Transverse colon (tissue), 4 donors: ENCODE measurements at regions not wholly inside any gene's neighbourhood (a gene's known extent, or its start where the extent isn't known, plus 50 kb on each side); places are given as distances from the start of the nearest gene placed in this dataset.
"Not testable (repeated sequence)": the region's sequence is repeated elsewhere in the genome, so short reads cannot be mapped to it uniquely, and the experiment has no call there.

Experiments
- DNase-seq: peaks from one replicate; pipeline ENCODE4 v3.0.0-alpha.2; 2019
- H3K27ac ChIP-seq, 4 donors: fragments of 200-600 bp; sonication (generic); 2 replicates each; pipeline ENCODE4 v1.5.1; 2016 to 2018; ENCODE audit warnings: inconsistent platforms in 4 of 4
- H3K27me3 ChIP-seq: fragments of 200-600 bp; sonication (generic); 2 replicates; pipeline ENCODE4 v1.5.1; 2017; ENCODE audit warnings: inconsistent platforms
- H3K36me3 ChIP-seq, 4 donors: fragments of 200-600 bp; sonication (generic); 2 replicates each; pipeline ENCODE4 v1.5.1; 2017 to 2019; ENCODE audit warnings: inconsistent platforms in 4 of 4
- H3K4me1 ChIP-seq, 4 donors: fragments of 200-600 bp; sonication (generic); 2 replicates each; pipeline ENCODE4 v1.5.1; 2017 to 2020; ENCODE audit warnings: inconsistent platforms in 4 of 4
- H3K4me3 ChIP-seq, 4 donors: fragments of 200-600 bp; sonication (generic); 1 replicate in 1 of 4; 2 replicates in 3 of 4; pipeline versions ENCODE4 v1.5.1 to v1.6.1; 2017 to 2019; ENCODE audit warnings: inconsistent platforms in 4 of 4
- H3K9me3 ChIP-seq, 2 donors: fragments of 200-600 bp; sonication (generic); 2 replicates each; pipeline ENCODE4 v1.5.1; 2017 to 2019; ENCODE audit warnings: inconsistent platforms in 2 of 2
- EP300 ChIP-seq: sonication (generic); formaldehyde crosslinking; IDR thresholded peaks from one replicate; pipeline ENCODE4 v1.6.1; 2017; ENCODE audit warnings: antibody characterized with exemption, low read depth
- POLR2A ChIP-seq: fragments of 450-650 bp; IDR thresholded peaks from one replicate; pipeline ENCODE4 v1.6.1; 2016; ENCODE audit warnings: antibody characterized with exemption, mild to moderate bottlenecking, moderate library complexity
- POLR2AphosphoS5 ChIP-seq, 3 donors: sonication (generic); formaldehyde crosslinking; IDR thresholded peaks; one replicate each; pipeline ENCODE4 v1.6.1; 2016; ENCODE audit warnings: antibody characterized with exemption in 3 of 3
- WGBS, 2 donors: methylation state at CpG; one replicate each; pipeline ENCODE4 v1.1.5; 2018; ENCODE audit warnings: low coverage in 1 of 2; 5-methylcytosine and 5-hydroxymethylcytosine counted together
- in situ Hi-C, 4 donors: fragments of 200-750 bp; cut with MboI; loops; one replicate each; pipeline versions ENCODE4 v1.15.0 to v1.15.1; 2017; ENCODE audit warnings: low sequenced_read_pairs in 3 of 4, low pct_ligation_motif_present in 1 of 4, low pct_unique_long_range_greater_than_20kb in 1 of 4
- intact Hi-C: fragments of 100-400 bp; cut with DNase I; formaldehyde crosslinking; loops from one replicate; pipeline ENCODE4 v1.15.1; 2023; ENCODE audit warnings: low total_unique reads
- TF ChIP-seq, protein P1 (sequence below), 5 experiments: fragments of 200-600 bp in 3 of 5; fragments of 450-650 bp in 2 of 5; sonication (generic) in 3 of 5; IDR thresholded peaks; 1 replicate in 2 of 5; 2 replicates in 3 of 5; pipeline ENCODE4 v1.5.1; 2016 to 2017; ENCODE audit warnings: antibody characterized with exemption in 5 of 5, inconsistent platforms in 3 of 5, mild to moderate bottlenecking in 2 of 5, moderate library complexity in 1 of 5

DNA sequence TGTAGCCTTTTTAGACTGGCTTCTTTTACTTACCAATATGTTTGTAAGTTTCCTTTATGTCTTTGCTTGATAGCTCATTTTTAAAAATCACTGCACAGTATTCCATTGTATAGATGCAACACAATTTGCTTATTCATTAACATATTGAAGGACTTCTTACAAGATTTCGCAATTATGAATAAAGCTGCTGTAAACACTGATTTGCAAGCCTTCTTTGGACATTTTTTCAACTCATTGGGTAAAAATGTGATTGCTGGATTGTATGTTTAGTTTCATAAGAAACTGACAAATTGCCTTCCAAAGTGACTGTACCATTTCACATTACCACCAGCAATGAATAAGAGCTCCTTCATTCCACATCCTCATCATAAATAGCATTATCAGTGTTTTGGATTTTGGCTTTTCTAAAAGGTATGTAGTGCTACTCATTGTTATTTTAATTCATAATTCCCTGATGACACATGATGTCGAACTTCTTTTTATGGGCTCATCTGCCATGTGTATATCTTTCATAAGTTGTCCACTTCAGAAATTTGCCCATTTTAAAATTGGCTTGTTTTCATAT is 80.7 kb downstream of the TFAP2B start:
- no peaks in the 10 kb centered on the region for H3K36me3 ChIP-seq
- H3K4me1 ChIP-seq = no peaks in the 10 kb centered on the region
- no peak overlapping the region for H3K27ac ChIP-seq
- H3K9me3 ChIP-seq = no peaks in the 10 kb centered on the region
- no peak for DNase-seq
- H3K4me3 ChIP-seq = no peak overlapping the region
- in situ Hi-C loops = no loop called here
- H3K27me3 ChIP-seq = no peaks in the 10 kb centered on the region
- intact Hi-C loops = no loop called here
- WGBS, 2 donors = 81 to 85% methylated on average over 2 of the region's 2 CpGs
- TF ChIP-seq POLR2AphosphoS5 (IDR thresholded peaks at IDR 0.05) = no peak
- TF ChIP-seq, protein P1, sequence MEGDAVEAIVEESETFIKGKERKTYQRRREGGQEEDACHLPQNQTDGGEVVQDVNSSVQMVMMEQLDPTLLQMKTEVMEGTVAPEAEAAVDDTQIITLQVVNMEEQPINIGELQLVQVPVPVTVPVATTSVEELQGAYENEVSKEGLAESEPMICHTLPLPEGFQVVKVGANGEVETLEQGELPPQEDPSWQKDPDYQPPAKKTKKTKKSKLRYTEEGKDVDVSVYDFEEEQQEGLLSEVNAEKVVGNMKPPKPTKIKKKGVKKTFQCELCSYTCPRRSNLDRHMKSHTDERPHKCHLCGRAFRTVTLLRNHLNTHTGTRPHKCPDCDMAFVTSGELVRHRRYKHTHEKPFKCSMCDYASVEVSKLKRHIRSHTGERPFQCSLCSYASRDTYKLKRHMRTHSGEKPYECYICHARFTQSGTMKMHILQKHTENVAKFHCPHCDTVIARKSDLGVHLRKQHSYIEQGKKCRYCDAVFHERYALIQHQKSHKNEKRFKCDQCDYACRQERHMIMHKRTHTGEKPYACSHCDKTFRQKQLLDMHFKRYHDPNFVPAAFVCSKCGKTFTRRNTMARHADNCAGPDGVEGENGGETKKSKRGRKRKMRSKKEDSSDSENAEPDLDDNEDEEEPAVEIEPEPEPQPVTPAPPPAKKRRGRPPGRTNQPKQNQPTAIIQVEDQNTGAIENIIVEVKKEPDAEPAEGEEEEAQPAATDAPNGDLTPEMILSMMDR (IDR thresholded peaks at IDR 0.05) = no peak
- TF ChIP-seq EP300 = no peak
- TF ChIP-seq POLR2A = no peak

DNA sequence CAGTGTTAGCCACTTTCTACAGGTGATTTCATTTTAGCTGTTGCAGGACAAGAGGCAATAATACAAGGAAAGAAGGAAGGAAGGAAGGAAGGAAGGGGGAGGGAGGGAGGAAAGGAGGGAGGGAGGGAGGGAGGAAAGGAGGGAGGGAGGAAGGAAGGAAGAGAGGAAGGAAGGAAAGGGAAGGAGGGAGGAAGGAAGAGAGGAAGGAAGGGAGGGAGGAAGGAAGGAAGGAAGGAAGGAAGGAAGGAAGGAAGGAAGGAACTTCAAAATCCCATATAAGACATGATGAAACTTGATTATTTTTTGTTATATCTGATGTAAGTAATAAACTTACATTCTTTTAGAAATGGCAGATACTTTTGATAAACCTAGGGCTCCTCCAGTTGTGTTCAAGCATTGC is 83.6 kb downstream of the TFAP2B start:
- no peaks in the 10 kb centered on the region for H3K9me3 ChIP-seq
- H3K4me3 ChIP-seq = no peak overlapping the region
- no peaks in the 10 kb centered on the region for H3K36me3 ChIP-seq
- in situ Hi-C loops (no loop called here), intact Hi-C loops (no loop called here)
- H3K27me3 ChIP-seq = no peaks in the 10 kb centered on the region
- H3K27ac ChIP-seq = no peak overlapping the region
- no peak for DNase-seq
- H3K4me1 ChIP-seq = no peaks in the 10 kb centered on the region
- TF ChIP-seq, protein P1 (IDR thresholded peaks at IDR 0.05) = no peak
- TF ChIP-seq POLR2AphosphoS5 (IDR thresholded peaks at IDR 0.05) = no peak
- no peak for TF ChIP-seq POLR2A
- TF ChIP-seq EP300 = no peak

DNA sequence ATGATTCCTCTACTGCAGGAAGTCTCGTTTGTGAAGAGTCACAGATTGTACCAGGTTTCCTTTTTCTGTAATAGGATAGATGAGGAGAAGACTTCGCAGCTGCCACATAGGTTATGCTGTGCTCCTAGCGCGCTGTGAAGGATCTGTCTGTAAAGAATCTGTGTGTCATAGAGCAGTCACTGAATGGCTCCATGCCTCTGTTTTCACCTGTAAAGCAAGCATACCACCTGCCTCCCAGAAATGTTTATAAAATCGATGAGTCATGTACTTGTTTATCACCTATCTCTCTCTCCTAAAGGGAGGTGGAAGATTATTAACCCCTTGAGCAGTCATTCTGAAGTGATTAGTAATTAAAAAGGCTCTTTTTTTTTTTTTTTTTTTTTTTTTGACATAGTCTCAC is 86.6 kb downstream of the TFAP2B start:
- intact Hi-C loops (no loop called here), in situ Hi-C loops (no loop called here)
- 66% methylated on average over 5 of the region's 5 CpGs; no CpG with 5 or more reads in 1 of the 2 donors for WGBS, 2 donors
- Histone ChIP-seq H3K36me3 (no peaks in the 10 kb centered on the region), H3K27me3 (no peaks in the 10 kb centered on the region), H3K4me3 (no peak overlapping the region), H3K27ac (no peak overlapping the region), H3K9me3 (no peaks in the 10 kb centered on the region), H3K4me1 (no peaks in the 10 kb centered on the region)
- TF ChIP-seq, protein P1 (IDR thresholded peaks at IDR 0.05) = no peak
- TF ChIP-seq POLR2AphosphoS5 (IDR thresholded peaks at IDR 0.05) (no peak), EP300 (no peak), POLR2A (no peak)
- DNase-seq = no peak

DNA sequence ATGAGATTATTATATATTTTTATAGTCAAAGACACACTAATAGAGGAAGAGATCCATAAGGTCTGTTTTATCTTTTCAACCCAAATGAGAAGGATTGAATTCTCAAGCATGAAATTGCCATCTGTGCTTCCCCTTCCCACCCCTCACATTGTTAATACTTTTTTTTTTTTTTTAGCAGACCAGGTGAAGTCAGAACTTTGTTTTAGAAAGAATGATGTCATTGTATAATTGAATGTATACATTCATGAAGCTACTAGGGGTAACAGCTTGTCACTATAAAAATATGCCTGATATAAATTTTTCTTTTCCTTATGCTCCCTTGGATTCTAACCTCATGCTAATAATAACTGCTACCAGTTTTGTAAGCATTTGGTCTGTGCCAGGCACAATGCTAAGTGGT is 88.9 kb downstream of the TFAP2B start:
- no peak for DNase-seq
- no peak for TF ChIP-seq POLR2AphosphoS5 (IDR thresholded peaks at IDR 0.05)
- intact Hi-C loops (no loop called here), in situ Hi-C loops (no loop called here)
- Histone ChIP-seq H3K4me1 (no peaks in the 10 kb centered on the region), H3K36me3 (no peaks in the 10 kb centered on the region), H3K4me3 (no peak overlapping the region), H3K27ac (no peak overlapping the region), H3K9me3 (no peaks in the 10 kb centered on the region), H3K27me3 (no peaks in the 10 kb centered on the region)

DNA sequence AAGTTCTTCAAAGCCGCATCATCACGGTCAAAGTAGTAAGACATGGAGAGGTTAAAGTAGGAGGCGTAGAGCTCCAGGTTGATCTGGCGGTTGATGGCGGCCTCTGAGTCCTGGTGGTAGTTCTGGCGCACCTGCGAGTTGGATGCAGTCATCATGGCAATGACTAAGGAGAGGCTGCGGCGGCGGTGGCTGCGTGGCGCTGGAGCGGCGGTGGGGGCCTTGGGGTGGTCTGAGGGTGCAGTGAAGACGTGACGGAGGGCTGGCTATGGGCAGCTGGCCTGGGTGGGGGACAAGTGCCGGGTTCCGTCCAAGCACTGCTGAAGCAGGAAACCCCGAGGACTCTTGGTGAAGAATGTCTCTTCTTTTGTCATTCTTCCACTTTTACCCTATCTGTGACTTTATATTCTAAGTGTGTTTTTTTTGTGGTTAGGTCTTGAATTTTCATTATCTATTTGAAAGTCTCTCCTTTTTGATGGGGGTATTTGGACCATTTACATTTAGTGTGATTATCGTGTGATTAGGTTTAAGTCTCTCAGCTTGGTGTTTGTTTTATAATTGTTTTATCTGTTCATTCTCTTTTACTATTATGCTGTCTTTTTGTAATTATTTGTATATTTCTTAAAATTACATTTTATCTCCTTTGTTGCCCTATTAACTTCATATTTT is 94.6 kb downstream of the TFAP2B start:
- Histone ChIP-seq H3K4me3 (no peak overlapping the region), H3K27me3 (no peaks in the 10 kb centered on the region), H3K4me1 (no peaks in the 10 kb centered on the region), H3K27ac (no peak overlapping the region), H3K9me3 (peaks cover 0 to 3% of the 10 kb centered on the region in 2 donors), H3K36me3 (no peaks in the 10 kb centered on the region)
- 91% methylated on average over 7 to 20 of the region's 20 CpGs for WGBS, 2 donors
- no peak for DNase-seq
- TF ChIP-seq POLR2A = no peak
- TF ChIP-seq, protein P1 (IDR thresholded peaks at IDR 0.05) = no peak
- no peak for TF ChIP-seq EP300
- TF ChIP-seq POLR2AphosphoS5 (IDR thresholded peaks at IDR 0.05) = no peak
- intact Hi-C loops (no loop called here), in situ Hi-C loops (no loop called here)

DNA sequence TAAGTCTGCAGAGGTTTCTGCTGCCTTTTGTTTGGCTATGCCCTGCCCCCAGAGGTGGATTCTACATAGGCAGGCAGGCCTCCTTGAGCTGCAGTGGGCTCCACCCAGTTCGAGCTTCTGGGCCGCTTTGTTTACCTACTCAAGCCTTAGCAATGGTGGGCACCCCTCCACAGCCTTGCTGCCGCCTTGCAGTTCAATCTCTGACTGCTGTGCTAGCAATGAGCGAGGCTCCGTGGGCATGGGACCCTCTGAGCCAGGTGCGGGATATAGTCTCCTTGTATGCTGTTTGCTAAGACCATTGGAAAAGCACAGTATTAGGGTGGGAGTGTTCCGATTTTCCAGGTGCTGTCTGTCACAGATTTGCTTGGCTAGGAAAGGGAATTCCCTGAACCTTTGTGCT is 102.7 kb downstream of the TFAP2B start:
- H3K4me3 ChIP-seq, H3K27ac ChIP-seq, DNase-seq, H3K4me1 ChIP-seq, H3K36me3 ChIP-seq, H3K9me3 ChIP-seq, intact Hi-C loops, in situ Hi-C loops, H3K27me3 ChIP-seq: not testable (repeated sequence)
- WGBS, 2 donors = 88% methylated on average over 7 of the region's 7 CpGs; no CpG with 5 or more reads in 1 of the 2 donors
